ENCODE measurements at regions not wholly inside any gene's neighbourhood (a gene's known extent, or its start where the extent isn't known, plus 50 kb on each side); places are given as distances from the start of the nearest gene placed in this dataset.
"Not testable (repeated sequence)": the region's sequence is repeated elsewhere in the genome, so short reads cannot be mapped to it uniquely, and the experiment has no call there.

DNA sequence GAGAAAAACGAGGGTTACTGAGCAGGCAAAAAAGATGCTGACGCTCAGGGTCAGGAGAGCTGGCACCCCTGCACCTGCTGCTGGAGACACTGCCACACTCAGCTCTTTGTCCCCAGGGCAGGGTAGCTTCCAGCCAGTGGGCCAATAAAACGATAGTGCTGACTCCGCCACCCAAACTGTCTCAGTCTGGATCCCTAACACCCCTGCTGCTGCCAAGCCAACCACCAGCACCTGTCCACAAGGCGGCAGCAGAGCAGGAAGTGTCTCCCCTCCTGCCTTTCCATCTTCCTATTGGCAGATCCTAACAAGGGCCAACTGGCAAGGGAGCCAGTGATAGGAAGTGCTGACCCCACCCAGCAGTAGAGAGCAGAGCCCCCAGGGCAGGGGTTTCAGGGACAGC lies 531.5 kb upstream of the SALL3 start:
- ChIA-PET POLR2A (no interaction called here), CTCF (no interaction called here)

DNA sequence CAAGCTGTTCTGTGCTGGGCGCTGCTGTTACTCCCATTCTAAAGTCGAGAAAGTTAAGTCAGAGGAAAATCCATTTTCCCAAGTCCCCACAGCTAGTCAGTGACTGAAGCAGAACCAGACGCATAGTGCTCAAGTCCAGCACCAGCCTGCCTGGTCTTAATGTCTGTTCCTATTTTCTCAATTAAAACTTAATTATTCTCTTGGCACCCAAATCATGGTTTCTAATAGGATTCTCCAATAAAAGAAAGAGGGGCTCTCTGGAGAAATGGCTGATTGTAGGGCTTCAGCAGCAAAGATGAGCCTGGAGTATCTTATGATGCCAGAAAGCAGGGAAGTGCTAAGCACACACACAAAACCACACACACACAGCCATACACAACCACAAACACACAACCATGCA lies 531.0 kb upstream of the SALL3 start:
- CTCF ChIA-PET = no interaction called here
- POLR2A ChIA-PET = no interaction called here

DNA sequence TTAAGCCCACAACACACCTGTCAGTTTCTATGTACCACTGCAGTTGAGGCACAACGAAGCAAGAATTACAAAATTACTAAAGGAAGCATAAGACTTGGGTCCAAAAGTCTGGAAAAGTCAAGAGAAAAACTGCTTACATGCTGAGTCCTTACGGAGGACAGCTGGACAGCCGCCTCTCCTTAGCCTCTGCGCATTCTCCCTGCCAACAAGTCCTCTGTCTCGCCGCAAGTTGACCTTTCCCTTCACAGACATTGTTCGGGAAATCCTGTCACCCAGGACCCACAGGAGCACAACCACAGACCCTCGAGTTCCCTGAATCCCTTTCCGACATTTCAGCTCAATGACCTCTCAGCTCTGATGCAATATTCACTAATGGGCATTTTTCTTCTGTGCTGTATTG lies 525.4 kb upstream of the SALL3 start:
- ChIA-PET POLR2A (no interaction called here), CTCF (no interaction called here)

DNA sequence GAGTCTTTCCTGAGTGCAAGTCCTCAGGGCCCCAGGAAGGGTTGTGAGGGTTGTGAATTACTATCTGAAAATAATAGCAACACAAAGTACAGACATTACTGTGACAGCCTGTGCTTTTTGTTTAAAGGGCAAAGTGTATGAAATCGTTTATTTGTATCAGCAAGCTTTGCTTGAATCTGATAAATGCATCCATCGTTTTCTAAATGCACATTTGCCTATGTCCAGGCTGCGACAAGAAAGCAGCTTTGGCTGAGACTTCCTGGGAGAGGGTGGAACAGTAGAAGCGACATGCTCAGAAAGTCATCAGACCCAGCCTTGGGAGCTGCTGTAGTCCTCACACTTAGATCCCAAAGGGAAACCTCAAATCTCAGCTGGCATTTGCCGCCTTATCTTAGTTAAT lies 524.2 kb upstream of the SALL3 start:
- ChIA-PET CTCF (no interaction called here), POLR2A (no interaction called here)

DNA sequence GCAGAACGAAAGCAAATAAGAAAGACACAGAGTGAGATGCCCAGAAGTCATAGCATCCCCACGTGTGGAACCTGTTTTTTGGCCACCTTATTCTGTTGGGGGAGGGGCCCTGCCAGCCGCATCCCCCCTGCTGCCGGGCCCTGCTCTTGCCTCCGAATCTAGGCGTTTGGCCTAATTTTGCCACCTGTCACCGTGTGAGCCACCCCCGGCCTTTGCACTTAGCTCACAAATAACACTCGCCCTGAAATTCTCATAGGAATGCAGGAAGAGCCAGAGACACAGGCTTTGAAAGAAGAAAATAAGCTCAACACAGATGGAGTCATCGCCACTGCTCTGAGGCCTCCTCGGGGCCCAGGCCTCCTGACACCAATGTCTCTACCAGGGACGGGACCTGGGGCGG lies 522.6 kb upstream of the SALL3 start:
- ChIA-PET POLR2A (no interaction called here), CTCF (no interaction called here)

DNA sequence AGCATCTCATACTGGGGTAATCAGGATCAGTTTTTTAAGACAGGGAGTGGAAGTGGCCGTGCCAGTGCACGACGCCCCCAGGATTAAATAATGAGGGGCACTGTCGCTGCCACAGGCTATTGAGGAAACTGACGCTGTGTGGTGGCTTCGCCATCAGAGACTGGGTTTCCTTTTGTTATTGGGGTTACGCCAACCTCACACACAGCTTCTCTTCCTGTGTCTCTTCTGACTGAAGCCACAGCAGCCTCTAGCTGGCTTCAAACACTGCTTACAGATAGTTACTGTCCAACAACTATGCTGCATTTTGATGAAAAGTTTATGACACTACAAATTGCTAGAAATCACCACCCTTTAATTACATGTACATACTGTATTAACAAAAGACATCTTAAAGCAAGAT lies 521.9 kb upstream of the SALL3 start:
- ChIA-PET POLR2A (no interaction called here), CTCF (no interaction called here)

DNA sequence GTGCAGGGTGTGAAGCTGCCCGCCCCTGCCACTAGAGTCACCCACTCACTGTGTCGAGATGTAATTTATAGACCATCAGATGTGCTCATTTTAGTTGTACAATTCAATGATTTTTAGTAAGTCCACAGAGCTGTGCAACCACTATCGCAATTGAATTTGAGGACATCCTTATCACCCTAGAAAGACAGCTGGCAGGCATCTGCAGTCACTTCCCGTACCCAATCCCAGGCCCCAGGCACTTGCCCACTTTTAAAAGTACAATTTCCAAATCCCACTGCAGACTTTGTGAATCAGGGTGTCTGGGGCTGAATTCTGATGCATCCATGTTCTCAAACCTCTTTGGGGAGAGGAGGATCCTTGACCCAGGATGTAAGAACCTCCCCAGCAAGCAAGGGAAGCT lies 521.3 kb upstream of the SALL3 start:
- CTCF ChIA-PET = no interaction called here

DNA sequence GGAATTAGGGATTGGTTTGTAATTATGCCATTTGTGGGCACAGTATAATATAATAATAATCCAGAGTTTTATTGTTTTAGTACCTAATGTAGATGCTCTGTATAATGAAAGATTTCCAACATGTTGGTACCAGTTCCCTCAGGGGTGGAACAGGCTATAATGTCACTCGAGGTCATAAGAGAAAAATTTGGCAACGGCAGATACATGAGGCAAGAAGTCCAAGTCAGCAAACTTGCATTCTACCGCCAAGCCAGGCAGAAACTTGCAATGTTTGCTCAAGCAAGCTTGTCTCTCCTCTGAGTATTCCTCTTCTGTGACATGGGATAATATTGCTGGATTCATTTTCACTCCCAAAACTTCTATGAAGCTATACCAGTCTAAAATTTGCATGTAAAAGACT lies 520.0 kb upstream of the SALL3 start:
- ChIA-PET CTCF (no interaction called here), POLR2A (no interaction called here)

More for the DNA sequence above, 521.3 kb upstream of the SALL3 start:
- POLR2A ChIA-PET = no interaction called here

DNA sequence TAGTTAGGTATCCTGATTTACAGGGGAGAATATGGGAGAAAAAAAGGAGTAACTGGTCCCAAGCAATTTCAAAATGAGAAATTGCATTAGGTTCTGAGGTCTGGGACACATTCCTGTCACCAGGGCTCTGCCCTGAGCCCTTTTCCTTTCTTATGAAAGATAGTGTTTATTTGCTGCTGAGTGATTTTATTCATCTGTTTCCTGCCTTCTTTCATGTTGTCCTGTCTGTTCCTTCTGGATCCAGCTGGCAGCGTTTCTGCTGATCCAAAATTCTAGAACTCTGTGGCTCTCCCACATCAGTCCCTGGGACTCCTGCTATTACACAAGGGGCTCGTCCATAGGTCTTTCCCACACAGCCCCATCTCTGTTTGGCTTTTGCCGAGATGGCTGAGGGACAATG lies 519.1 kb upstream of the SALL3 start:
- ChIA-PET POLR2A (no interaction called here), CTCF (no interaction called here)

DNA sequence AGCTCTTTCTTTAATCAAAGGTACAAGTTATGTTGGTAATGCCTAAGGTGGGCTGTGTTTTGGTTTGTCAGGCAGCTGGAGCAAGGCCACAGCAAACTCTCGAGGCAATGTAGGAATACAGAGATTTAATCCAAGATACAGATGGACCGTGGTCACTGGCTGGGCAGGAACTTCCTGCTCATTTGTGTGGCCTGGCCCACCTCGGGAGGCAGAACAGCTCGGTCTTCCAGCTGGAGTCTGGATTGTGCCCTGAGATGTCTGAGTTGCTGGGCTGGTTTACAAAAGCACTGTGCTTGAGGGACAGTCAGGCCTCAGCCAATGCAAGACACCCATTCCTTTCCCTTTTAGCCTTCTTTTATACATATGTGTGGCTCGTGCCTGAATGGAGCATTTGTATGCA lies 506.1 kb upstream of the SALL3 start:
- ChIA-PET CTCF (no interaction called here), POLR2A (no interaction called here)

DNA sequence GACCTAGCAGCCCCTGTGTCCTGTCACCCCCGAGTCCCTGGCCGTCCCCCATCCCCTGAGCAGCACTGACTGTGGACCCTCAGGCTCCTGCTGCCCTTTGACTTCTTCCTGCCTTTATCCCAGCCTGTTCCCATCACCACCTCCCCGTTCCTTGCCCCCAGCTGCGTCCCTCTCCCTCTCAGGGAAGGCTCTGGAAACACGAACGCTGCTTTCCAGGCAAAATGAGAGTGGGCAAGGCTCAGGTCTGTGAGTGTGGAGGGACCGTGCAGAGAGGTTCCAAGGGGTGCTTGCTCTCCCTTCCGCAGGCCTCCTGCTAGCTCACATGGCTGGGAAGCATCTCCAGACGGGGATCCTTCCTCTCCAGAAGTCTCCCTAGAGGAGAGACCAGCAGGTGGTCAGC lies 501.8 kb upstream of the SALL3 start:
- CTCF ChIA-PET = no interaction called here
- POLR2A ChIA-PET = no interaction called here

DNA sequence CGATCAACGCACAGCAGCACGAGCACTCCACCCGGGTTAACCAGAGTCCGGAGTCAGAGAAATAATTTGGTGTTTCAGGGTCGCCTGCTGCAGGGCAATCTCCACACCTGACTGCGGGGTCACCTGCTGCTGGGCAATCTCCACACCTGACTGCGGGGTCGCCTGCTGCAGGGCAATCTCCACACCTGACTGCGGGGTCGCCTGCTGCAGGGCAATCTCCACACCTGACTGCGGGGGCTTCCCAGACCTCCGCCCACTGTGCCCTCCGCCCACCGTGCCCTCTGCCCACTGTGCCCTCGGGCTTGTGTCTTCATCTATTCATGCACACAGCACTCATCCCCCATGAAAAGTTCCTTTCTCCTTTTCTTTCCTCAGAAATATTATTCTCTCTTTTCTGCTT lies 500.2 kb upstream of the SALL3 start:
- ChIA-PET POLR2A (no interaction called here), CTCF (no interaction called here)

DNA sequence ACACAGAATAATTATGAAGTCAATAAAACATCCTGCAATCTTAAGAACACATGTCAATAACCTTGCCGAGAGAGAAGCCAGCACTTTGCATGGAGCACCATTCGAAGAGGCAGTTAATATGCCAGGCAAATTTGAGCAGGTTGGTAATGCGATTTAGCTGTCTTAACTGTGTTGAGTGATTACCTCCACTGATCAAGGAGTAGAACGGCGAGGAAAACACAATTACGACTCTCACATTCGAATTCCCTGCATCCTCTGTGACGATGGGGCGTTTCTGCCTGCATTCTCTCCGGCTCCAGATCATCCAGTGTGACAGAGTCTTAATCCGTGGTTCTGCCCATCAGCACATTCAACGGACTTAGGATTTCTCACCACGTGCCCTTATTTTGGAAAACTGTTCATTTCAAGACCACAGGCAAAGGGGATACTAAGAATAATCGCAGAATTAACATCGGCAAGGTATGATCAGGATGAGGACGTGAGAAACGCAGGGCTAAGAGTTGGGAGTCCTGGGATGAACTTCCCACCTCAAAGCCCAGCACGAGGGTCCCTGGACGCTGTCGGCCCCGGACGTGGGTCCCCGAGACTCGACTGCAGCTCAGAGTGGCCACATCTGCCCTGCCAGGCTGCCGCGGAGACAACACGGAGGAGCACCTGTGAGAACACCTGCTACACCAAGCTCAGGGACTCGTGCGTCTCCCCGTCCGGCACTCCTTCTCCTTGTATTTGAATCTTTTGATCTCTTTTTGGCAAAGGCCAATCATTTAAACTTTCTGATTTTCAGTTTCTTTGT lies 499.2 kb upstream of the SALL3 start:
- ChIA-PET CTCF (no interaction called here), POLR2A (no interaction called here)

DNA sequence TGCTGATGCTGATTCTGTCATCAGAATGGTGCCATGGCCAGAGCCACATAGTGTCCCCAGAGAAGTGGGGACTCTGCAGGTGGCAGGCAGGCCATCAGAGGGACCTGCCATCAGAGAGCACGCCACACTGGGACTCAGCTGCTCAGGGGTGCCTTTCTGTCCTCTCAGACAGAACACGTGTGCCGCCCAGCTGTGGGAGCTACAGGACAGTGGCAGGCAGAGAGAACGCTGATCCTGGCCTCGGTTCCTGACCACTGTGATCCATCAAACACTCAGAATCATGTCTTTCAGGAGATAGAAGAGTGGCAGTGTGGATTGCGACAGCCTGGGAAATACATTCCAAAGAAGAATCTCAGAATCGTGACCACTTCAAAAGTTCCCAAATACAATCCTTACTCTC lies 497.2 kb upstream of the SALL3 start:
- POLR2A ChIA-PET = no interaction called here
- CTCF ChIA-PET = no interaction called here

DNA sequence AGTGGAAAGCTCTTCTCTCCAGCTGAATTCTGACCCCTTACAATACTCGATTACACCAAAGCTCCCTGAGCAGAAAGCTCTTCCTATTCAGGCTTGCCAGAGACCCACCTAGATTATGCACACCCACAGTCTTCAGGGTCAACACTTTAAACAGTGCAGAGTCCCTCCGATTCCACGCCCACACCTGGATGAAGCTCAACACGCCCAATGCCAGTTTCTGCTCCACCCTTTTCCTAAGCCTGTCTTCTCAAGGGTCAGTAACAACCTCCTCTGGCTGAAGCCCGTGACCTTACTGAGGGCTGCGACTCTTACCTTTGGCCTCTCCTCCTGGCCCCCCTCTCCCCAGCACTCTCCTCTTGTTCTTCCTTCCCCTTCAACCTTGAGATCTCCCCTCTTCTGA lies 492.0 kb upstream of the SALL3 start:
- CTCF ChIA-PET = no interaction called here
- POLR2A ChIA-PET = no interaction called here

DNA sequence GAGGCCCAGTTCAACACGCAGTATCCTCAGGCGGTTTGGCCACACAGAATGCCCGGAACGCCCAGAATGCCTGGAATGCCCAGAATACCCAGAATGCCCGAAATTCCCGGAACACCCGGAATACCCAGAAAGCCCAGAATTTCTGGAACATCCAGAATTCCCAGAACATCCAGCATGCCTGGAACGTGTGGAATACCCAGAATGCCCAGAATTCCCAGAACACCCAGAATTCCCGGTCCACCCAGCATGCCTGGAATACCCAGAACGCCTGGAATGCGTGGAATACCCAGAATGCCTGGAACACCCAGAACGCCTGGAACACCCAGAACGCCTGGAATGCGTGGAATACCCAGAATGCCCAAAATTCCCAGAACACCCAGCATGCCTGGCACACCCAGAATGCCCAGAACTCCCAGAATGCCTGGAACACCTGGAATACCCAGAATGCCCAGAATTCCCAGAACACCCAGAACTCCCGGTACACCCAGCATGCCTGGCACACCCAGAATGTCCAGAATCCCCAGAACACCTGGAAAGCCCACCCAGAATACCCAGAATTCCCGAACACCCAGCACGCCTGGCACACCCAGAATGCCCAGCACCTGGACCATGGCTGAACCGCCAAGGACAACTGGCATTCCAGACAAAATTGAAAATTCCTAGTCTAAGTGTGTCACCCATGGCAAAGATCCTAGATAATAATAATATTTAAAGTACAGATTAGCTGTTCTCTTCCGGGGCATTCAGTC lies 487.4 kb upstream of the SALL3 start:
- ChIA-PET CTCF (no interaction called here), POLR2A (no interaction called here)

DNA sequence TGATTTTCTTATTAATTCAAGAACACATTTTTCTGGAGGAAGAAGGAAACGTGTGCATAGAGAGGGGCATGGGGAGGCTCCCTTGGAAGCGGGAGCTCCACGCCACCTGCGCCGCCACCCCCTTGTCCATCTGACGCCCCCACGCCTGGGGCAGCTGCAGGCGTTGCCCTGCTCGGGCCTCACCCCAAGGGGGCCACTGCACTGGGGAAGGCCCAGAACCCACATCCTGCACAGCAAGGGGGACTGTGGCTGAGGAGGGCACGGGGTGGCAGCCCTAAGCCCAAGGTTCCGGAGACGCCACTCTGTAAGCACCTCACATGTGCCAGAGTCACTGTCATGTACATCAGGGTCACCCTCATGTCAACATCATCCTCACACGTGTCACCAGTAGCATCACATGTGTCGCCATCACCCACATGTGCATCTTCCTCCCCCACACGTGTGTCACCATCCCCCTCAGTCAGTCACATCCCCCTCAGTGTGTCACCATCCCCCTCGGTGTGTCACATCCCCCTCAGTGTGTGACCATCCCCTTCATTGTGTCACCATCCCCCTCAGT lies 486.7 kb upstream of the SALL3 start:
- POLR2A ChIA-PET = no interaction called here
- CTCF ChIA-PET = no interaction called here

DNA sequence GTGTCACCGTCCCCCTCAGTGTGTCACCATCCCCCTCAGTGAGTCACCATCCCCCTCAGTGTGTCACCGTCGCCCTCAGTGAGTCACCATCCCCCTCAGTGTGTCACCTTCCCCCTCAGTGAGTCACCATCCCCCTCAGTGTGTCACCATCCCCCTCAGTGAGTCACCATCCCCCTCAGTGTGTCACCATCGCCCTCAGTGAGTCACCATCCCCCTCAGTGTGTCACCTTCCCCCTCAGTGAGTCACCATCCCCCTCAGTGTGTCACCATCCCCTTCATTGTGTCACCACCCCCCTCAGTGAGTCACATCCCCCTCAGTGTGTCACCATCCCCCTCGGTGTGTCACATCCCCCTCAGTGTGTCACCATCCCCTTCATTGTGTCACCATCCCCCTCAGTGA lies 486.1 kb upstream of the SALL3 start:
- CTCF ChIA-PET, POLR2A ChIA-PET: not testable (repeated sequence)

DNA sequence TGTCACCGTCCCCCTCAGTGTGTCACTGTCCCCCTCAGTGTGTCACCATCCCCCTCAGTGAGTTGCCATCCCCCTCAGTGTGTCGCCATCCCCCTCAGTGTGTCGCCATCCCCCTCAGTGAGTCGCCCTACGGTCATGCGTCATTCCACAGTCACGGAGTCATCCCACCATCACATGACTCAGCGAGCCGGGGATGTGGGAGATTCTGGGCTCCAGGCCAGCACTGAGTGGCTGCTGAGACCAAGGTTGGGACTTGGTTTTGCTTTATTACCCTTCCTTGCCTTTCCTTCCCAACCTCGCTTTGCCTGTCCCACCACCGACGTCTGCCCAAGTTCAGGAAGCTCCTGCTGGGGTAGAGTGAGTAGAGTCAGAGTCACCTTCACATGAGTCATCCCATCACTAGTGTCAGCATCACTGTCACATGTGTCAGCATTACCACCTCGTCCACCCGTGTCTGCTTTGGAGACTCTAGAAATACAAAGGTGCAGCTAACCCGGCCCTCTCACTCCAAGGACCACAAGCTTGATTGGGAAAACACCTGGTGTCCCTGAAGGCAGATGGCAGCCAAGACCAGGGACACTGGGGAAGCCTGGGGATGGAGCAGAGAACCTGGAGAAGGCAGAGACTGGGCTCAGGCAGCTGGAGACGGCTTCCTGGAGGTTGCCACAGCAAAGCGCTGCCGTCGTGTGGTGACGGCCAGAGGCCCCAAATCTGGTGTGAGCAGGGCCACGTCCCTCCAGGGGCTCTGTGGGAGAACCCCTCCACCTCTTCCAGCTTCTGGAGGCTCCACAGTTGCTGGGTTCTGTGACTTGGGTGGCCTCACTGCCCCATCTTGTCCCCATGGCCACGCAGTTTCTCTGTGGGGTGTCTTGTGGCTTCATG lies 485.2 kb upstream of the SALL3 start:
- POLR2A ChIA-PET = no interaction called here
- CTCF ChIA-PET = no interaction called here

DNA sequence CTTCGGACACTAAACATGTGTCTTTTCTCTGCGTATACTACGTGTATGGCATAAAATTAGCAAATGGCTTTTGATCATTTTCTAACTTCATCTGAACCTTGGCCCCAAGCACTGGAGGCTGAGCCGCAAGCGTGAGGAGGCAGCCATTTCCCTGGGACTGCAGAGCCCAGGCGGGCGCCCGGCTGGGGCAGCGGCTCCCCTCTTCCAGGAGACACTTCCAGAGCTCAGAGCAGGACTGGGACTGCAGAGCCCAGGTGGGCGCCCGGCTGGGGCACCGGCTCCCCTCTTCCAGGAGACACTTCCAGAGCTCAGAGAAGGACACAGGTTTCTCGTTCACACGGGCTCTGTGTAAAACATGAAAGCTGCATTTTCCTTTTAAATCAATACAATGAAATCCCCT lies 484.1 kb upstream of the SALL3 start:
- ChIA-PET POLR2A (no interaction called here), CTCF (no interaction called here)

DNA sequence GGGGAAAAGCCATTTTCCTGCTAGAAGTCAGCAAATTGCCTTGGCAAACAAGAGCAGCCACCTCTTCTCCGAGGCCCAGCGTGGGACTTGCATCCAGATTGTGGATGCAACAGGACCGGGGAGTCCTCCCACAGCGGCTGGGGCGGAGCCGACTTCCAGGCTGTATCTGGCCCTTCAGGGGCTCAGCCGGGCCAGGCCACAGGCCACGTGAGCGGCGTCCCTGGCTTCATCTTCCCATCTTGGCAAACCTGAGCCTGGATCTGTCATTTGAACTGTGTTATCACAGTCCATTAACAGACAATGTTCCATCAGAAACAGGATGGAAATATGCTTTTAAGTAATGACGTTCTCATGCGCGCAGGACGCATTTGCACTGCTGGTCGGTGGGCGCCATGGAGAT lies 483.5 kb upstream of the SALL3 start:
- CTCF ChIA-PET = no interaction called here
- POLR2A ChIA-PET = no interaction called here
